Globus pallidus (tissue), 1 donor: ENCODE measurements at regions not wholly inside any gene's neighbourhood (a gene's known extent, or its start where the extent isn't known, plus 50 kb on each side); places are given as distances from the start of the nearest gene placed in this dataset.

Source experiments
- DNase-seq: peaks from one replicate; pipeline ENCODE4 v3.0.0-alpha.2; 2015; ENCODE audit warnings: low spot score

DNA sequence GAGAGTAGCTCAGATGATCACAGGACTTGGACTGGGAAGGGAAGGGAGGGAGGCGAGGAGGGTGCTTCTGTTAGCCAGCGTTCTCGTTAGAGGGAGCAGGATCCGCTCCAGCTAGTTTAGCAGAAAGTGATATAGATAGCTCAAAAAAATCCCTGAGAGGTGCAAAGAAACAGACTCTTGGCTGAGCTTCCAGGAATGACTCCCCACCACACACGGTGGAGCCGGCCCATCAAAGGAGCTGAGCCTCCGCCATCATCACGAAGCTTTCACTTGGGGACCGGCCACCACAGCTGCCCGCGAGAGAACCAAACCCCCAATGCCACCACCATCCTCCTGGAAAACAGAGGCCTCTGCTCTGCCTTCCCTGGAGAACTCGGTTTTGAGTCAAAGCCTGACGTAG, 124.6 kb upstream of the BCL2L14 start:
- no peak for DNase-seq

DNA sequence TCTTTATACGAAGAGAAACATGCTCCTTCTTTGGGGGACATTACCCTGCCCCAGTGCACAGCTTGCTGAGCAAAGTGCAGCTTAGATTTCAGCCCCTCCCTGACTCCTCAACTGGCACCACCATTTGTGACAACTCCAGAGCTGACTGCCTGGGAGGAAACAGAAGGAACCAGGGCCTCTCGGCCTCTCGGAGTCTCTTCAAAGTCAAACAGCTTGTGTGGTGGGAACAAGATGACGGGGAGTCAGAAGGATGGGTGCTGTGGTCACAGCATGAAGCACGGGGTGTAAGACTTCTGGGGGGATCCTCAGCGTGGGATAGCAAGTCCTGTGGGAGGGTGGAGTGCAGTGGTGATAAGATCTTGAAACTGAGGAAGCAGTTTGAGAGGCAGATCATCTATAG, 123.5 kb upstream of the BCL2L14 start:
- DNase-seq, result no peak

DNA sequence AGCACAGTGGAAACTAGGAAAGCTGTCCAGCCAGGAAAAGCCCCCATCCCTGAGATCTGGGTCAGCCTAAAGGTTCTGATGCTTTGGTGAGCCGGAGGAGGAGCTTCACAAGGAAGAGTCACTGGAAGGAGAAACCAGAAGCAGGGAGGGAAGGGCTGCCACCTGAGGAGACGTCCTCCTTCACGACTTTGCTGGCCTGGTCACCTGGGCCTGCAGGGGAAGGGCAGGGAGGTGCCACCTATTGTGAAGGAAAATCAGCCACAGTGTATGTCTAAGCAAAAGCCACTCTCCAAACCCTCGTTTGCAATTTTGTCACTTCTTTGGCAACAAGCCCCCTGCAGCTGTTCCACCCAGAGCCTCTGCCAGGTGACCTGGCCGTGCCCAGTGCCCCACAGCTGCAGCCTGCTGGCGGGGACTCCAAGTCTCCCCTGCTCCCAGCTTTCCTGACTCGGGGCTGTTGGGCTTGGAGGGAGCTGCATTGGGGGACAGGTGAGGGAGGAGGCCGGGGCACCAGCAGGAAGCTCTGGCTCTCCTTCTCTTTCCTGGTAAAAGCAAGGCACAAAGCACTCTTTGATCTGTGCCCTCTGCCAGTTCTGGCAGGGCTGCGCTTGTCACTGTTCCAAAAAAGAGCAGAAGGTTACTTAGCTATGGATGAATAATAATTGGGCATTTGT, 120.9 kb upstream of the BCL2L14 start:
- DNase-seq, result peak; percentile 39

GRCh38 chr12:11951209-11951608, 119.5 kb upstream of the BCL2L14 start:
- DNase-seq, result no peak

- DNase-seq, result no peak
Measured at GRCh38 chr12:11953523-11953922, 117.2 kb upstream of the BCL2L14 start.

GRCh38 chr12:11954181-11954580, 116.6 kb upstream of the BCL2L14 start:
- no peak for DNase-seq

DNA sequence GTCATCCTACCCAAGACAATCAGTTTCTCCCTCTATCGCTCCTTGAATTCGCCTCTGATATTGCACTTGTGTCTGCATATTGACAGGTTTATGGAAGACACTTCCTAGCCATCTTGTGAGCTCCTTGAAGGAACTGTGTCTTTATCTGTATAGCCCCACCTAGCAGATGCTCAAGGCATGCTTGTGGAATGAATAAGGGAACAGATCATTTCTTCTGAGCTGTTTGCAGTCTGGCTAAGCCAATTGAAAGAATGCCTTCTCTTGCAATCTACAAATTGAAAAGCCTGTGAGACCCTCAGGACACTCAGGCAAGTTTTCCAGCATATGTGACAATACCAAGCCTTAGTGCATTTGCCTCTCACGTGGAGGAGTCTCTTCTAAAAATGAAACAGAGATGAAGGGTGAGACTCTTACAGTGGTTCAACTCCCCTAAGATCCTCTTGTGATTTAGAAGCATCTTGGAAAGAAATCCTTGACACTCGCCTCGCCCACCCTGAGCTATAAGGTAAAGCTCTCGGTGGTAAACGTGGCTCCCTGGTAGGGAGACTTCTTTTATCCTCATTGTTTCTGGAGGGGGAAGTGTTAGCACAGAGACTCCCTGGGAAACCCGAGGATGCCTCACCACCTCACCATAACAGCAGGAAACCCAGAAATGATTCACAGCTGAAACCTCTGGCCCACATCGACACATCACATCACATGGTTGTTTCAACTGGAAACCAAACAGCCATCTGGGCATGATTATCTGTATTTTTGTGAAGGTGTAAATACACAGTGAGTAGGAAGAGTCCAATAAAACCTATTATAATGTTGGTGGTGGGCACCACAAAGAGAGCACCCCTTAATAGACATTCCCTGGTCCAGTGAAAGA, 112.3 kb upstream of the BCL2L14 start:
- DNase-seq, result no peak

GRCh38 chr12:11959117-11959823, 111.5 kb upstream of the BCL2L14 start:
- no peak for DNase-seq

DNA sequence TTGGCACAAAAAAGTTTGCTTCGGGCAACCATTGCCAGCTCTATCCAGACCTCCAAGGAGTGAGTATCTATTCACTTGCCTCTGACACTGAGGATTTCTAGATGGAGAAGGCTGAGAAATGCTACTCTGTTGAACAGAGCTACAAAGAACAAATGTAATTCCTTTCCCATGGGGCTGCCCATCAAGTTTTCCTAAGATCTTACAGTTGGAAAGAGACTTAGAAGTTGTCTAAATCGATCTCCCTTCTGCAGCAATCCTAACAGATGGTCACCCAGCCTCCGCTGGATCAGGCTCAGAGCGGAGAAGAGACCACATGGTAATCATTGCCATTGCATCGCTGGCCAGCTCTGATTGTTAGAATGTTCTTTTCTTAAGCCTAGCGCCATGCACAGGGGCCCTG, 110.1 kb upstream of the BCL2L14 start:
- DNase-seq, result no peak

- DNase-seq, result no peak
Measured at GRCh38 chr12:11961686-11962085, 109.1 kb upstream of the BCL2L14 start.

DNA sequence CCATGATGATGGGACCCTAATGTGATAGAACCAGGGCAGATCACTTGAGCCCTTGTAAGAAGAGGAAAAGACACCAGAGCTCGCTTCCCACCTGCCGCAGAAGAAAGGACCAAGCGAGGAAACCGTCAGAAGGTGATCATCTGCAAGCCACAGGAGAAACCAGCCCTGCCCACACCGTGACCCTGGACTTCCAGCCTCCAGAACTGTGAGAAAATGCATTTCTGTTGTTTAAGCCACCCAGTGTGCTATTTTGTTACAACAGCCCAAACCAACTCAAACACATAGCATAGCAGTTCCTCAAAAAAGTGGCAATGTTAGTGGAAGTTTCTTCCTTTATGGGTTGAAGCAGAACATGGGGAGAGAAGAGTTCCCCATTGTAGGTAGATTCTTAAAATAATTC, 107.9 kb upstream of the BCL2L14 start:
- DNase-seq, result no peak

DNA sequence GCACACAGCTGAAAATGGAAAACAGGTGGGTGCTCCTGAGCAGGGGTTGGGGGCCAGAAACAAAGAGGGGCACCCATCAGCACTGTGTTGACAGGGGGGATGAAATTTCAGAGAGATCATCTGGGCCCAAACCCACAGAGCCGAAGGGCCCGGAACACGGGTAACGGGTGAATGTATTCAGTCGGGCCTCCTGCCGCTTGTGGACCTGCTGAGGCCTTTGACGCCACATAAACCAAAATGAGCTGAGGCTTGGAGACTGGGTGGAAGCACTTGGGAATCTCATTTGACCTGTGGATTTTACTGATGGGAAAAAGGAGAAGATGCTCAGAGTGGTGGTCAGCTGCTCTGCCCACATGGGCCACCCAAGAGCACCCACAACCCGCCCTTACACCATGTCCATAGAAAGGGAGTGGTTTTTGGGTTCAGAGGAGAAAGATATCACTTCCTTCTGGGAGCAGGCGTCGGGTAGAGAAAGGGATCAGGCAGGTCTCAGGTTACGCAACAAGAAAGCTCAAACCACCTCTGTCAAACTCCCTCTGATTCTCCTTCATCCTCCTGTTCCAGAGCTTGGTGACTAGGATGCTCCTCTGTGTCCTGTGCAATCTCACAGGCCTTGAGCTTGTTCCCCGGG, 106.8 kb upstream of the BCL2L14 start:
- DNase-seq, result no peak

DNA sequence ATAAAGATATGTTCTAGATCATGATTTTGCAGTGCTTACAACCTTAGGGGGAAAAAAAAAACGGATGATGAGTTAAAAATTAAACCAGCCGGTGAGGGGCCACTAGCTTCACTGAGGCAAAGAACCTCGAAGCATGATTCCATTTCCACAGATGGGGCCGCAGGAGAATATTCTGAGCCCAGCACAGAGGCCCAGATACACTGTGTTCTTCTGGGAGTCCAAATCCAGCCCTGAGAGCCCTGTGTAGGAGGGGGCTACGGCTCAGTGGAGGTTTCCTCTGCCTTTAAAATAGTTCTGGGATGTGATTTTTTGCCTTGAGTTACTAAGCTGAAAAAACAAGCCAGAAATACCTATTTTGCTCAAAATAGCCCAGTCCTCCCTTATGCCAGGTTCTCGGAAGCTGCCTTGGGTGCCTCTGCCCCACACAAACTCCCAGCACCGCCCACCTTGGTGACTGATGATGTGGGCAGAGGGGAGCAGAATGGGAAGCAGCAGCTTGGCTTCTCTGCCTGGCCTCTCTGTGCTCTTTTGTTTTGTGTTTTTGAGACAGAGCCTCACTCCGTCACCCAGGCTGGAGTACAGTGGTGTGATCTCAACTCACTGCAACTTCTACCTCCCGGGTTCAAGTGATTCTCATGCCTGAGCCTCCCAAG, 105.4 kb upstream of the BCL2L14 start:
- no peak for DNase-seq

GRCh38 chr12:11967376-11968047, 103.2 kb upstream of the BCL2L14 start:
- DNase-seq, result no peak

DNA sequence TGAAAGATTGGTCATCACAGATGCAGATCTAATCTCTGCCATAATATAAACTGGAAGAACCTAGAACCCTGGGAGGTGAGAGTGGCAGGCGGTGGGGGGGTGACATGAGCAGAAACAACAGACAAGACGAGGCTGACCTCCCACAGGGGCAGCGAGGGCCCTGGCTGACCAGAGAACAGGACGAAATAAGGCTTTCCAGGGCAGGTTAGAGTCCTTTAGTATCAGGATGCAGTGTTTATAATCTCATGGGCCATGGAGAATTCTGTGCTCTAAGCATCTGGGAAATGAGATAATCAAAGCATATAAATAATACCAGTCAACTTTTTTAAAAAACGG, 102.7 kb upstream of the BCL2L14 start:
- DNase-seq, result no peak

- no peak for DNase-seq
Measured at GRCh38 chr12:11968516-11968915, 102.2 kb upstream of the BCL2L14 start.

DNA sequence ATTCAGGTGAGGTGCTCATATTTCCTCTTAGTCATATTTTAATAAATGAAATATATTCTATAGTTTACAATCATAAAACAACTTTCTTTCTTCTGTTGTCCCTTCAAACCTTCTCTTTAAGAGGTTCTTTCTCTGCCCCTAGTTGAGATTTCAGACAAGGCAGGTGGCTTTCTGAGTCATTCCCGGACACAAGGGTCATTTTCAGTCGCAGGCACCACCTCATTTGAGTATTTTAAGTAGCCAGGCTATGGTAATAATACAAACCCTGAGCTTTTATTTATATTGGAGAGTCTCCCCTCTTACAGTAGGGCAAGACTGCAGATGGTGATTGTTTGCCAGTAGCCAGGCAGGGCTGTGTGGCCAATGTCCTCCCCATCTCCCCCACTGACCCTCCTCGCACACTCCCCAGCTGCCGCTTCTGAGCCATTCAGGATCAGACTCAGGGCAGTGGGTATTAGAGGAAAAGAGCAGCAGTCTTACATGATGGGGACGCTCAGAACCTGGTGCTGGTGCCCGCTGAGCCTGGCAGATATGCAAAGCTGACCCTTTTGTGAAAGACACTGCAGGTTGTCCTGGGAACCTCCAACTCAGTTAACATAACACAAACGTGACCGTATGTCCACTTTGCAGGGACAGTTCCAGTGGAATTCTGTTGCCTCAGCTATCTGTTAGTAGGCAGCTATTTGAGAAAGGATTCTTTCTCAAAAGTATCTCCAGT, 101.1 kb upstream of the BCL2L14 start:
- DNase-seq, result no peak

GRCh38 chr12:11970155-11970520, 100.6 kb upstream of the BCL2L14 start:
- no peak for DNase-seq

- DNase-seq, result no peak
Measured at GRCh38 chr12:11973396-11973795, 97.3 kb upstream of the BCL2L14 start.

- no peak for DNase-seq
Measured at GRCh38 chr12:11976005-11976404, 94.7 kb upstream of the BCL2L14 start.
